Hippocampal formation (tissue), 2 donors: ENCODE measurements at regions not wholly inside any gene's neighbourhood (a gene's known extent, or its start where the extent isn't known, plus 50 kb on each side); places are given as distances from the start of the nearest gene placed in this dataset.

Experiments
- DNase-seq, 2 donors: peaks; one replicate each; lab custom pipeline; 2025; lab: John Stamatoyannopoulos, UW

- DNase-seq = no peak
Observed at GRCh38 chr5:28523416-28523815, 1485.0 kb upstream of the CDH9 start.

- DNase-seq = no peak
Observed at GRCh38 chr5:28517691-28518090, 1479.3 kb upstream of the CDH9 start.

- DNase-seq = no peak
Observed at GRCh38 chr5:28516722-28517121, 1478.3 kb upstream of the CDH9 start.

GRCh38 chr5:28512648-28513047 lies 1474.3 kb upstream of the CDH9 start:
- DNase-seq = no peak

- DNase-seq = no peak
Observed at GRCh38 chr5:28505121-28505520, 1466.7 kb upstream of the CDH9 start.

- no peak for DNase-seq
Observed at GRCh38 chr5:28500511-28500910, 1462.1 kb upstream of the CDH9 start.

GRCh38 chr5:28499766-28500290 lies 1461.4 kb upstream of the CDH9 start:
- DNase-seq = no peak

GRCh38 chr5:28495876-28496275 lies 1457.5 kb upstream of the CDH9 start:
- DNase-seq = no peak

GRCh38 chr5:28493456-28493855 lies 1455.1 kb upstream of the CDH9 start:
- DNase-seq = no peak

- no peak for DNase-seq
Observed at GRCh38 chr5:28488752-28489151, 1450.4 kb upstream of the CDH9 start.

- no peak for DNase-seq
Observed at GRCh38 chr5:28483327-28484025, 1445.1 kb upstream of the CDH9 start.

- DNase-seq = no peak
Observed at GRCh38 chr5:28473531-28474107, 1435.2 kb upstream of the CDH9 start.

GRCh38 chr5:28468166-28468565 lies 1429.8 kb upstream of the CDH9 start:
- no peak for DNase-seq

- no peak for DNase-seq
Observed at GRCh38 chr5:28463728-28464127, 1425.3 kb upstream of the CDH9 start.

- no peak for DNase-seq
Observed at GRCh38 chr5:28451483-28451882, 1413.1 kb upstream of the CDH9 start.

- no peak for DNase-seq
Observed at GRCh38 chr5:28450997-28451396, 1412.6 kb upstream of the CDH9 start.

GRCh38 chr5:28448791-28449190 lies 1410.4 kb upstream of the CDH9 start:
- no peak for DNase-seq

- no peak for DNase-seq
Observed at GRCh38 chr5:28430565-28431178, 1392.3 kb upstream of the CDH9 start.

- DNase-seq = no peak
Observed at GRCh38 chr5:28421141-28421540, 1382.8 kb upstream of the CDH9 start.

- no peak for DNase-seq
Observed at GRCh38 chr5:28415791-28416443, 1377.5 kb upstream of the CDH9 start.

GRCh38 chr5:28414619-28415018 lies 1376.2 kb upstream of the CDH9 start:
- no peak for DNase-seq

- DNase-seq = no peak
Observed at GRCh38 chr5:28408651-28409050, 1370.3 kb upstream of the CDH9 start.

- no peak for DNase-seq
Observed at GRCh38 chr5:28408186-28408585, 1369.8 kb upstream of the CDH9 start.
